A673 (cell line): ENCODE measurements at regions not wholly inside any gene's neighbourhood (a gene's known extent, or its start where the extent isn't known, plus 50 kb on each side); places are given as distances from the start of the nearest gene placed in this dataset.
A peak's percentile ranks its signal among the peaks of the same experiment; 100 is the strongest.

Source experiments
- CTCF ChIP-seq: fragments of 300-800, 200-600 bp; sonication (generic); conservative IDR thresholded peaks from 2 replicates; pipeline ENCODE4 v1.5.1; 2017; ENCODE audit warnings: low read depth, mild to moderate bottlenecking, antibody characterized with exemption, low read length, moderate library complexity, mixed read lengths
- EZH2 ChIP-seq: fragments of 200-600 bp; sonication (generic); IDR thresholded peaks from 2 replicates; pipeline ENCODE4 v1.6.1; 2017; ENCODE audit warnings: borderline replicate concordance, low read depth, mild to moderate bottlenecking, mixed read lengths, antibody characterized with exemption, low read length; ENCODE audit not compliant: poor library complexity, severe bottlenecking

GRCh38 chr10:23656735-23657134, 217.9 kb downstream of the OTUD1 start:
- peak; percentile 71 for TF ChIP-seq CTCF
- TF ChIP-seq EZH2 = no peak
